GM10248 (cell line): ENCODE measurements at regions not wholly inside any gene's neighbourhood (a gene's known extent, or its start where the extent isn't known, plus 50 kb on each side); places are given as distances from the start of the nearest gene placed in this dataset.

Source experiments
- CTCF ChIA-PET: fragments of 300-600 bp; sonication (Branson Sonifier 250); formaldehyde crosslinking; extraction: SDS; loops from one replicate; lab custom pipeline; 2021; ENCODE audit warnings: antibody characterized with exemption; lab: Yijun Ruan, JAX
- POLR2A ChIA-PET: fragments of 350-650 bp; sonication (Branson Sonifier 250); formaldehyde crosslinking; extraction: SDS; loops from one replicate; lab custom pipeline; 2020; ENCODE audit warnings: antibody characterized with exemption; lab: Yijun Ruan, JAX
- DNase-seq: peaks from one replicate; pipeline ENCODE4 v3.0.0; 2012; ENCODE audit errors: extremely low spot score
- TF ChIP-seq, protein P1 (sequence below): IDR thresholded peaks from 2 replicates; pipeline ENCODE4 v1.5.1; 2012; ENCODE audit warnings: mild to moderate bottlenecking, low read depth; ENCODE audit errors: extremely low read depth, missing control alignments, control extremely low read depth

- DNase-seq: no peak
- ChIA-PET POLR2A (interaction anchor here (0.9 kb wide), 1 partner anchor 20 kb away, joined by 4 read pairs; no protein-coding TSS in a partner anchor), CTCF (interaction anchor here (1.0 to 5.0 kb wide), 6 partner anchors 12 to 269 kb away, joined by 3 to 31 read pairs (median 3); no protein-coding TSS in a partner anchor)
- TF ChIP-seq, protein P1, sequence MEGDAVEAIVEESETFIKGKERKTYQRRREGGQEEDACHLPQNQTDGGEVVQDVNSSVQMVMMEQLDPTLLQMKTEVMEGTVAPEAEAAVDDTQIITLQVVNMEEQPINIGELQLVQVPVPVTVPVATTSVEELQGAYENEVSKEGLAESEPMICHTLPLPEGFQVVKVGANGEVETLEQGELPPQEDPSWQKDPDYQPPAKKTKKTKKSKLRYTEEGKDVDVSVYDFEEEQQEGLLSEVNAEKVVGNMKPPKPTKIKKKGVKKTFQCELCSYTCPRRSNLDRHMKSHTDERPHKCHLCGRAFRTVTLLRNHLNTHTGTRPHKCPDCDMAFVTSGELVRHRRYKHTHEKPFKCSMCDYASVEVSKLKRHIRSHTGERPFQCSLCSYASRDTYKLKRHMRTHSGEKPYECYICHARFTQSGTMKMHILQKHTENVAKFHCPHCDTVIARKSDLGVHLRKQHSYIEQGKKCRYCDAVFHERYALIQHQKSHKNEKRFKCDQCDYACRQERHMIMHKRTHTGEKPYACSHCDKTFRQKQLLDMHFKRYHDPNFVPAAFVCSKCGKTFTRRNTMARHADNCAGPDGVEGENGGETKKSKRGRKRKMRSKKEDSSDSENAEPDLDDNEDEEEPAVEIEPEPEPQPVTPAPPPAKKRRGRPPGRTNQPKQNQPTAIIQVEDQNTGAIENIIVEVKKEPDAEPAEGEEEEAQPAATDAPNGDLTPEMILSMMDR: no peak
Observed at GRCh38 chr4:184533908-184534307, 59.6 kb upstream of the IRF2 start.

DNA sequence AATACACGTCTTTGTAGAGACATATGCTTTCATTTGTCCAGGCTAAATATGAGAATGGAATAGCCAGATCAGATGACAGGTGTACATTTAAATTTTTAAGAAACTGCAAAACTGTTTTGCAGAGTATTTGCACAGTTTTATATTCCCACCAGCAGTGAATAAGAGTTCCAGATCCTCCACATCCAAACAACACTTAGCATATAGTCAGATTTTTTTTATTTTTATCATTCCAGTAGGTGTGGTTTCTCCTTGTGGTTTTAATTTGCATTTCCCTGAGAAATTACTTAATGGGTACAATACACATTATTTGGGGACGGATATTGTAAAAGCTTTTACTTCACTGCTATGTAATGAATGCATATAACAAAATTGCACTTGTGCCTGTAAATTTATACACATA lies 56.7 kb upstream of the IRF2 start:
- TF ChIP-seq, protein P1: no peak
- ChIA-PET POLR2A (no interaction called here), CTCF (interaction anchor here (0.7 to 2.0 kb wide), 3 partner anchors 12 to 267 kb away, joined by 3 to 8 read pairs (median 5); no protein-coding TSS in a partner anchor)
- no peak for DNase-seq

DNA sequence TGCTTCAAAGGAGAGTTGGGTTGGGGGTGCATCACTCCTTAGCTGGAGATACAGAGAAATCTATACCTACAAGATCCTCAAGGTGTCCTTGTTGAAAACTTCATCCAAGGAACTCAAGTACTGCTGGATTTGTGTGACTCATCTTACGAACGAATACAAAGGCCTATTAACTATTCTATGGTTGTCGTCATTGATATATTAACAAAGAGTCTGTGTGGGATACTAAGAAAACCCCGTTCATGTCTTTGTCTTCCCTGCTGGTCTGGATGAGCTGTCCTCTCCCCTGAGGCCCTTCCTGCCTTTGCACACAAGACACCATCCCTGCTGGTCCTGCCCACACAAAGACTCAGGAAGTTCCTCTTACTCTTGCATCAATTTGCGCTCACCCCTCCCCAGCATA lies 54.9 kb upstream of the IRF2 start:
- TF ChIP-seq, protein P1: no peak
- ChIA-PET POLR2A (no interaction called here), CTCF (interaction anchor here (0.7 to 1.1 kb wide), 2 partner anchors 11 to 15 kb away, joined by 3 to 5 read pairs; no protein-coding TSS in a partner anchor)
- DNase-seq: no peak

DNA sequence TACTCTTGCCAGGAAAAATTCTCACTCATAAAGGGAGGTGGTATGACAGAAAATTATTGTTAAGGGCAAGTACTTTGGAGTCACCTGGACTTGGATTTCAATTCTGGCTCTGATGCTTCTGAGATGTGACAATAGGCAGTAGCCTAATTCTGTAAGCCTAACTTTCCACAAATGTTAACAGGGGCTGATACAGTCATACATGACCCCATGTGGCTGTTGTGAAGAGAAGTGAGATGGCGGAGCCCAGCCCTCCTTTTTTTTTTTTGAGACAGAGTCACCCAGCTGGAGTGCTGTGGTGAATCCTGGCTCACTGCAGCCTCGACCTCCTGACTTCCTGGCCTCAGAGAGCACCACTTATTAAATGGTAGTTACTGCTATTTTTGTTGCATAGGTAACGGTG lies 54.4 kb upstream of the IRF2 start:
- TF ChIP-seq, protein P1: no peak
- ChIA-PET CTCF (interaction anchor here (1.1 kb wide), 1 partner anchor 15 kb away, joined by 5 read pairs; no protein-coding TSS in a partner anchor), POLR2A (no interaction called here)
- no peak for DNase-seq

- CTCF ChIA-PET: interaction anchor here (1.1 to 2.4 kb wide), 3 partner anchors 14 to 264 kb away, joined by 3 to 15 read pairs (median 8); no protein-coding TSS in a partner anchor
- POLR2A ChIA-PET: no interaction called here
- TF ChIP-seq, protein P1: no peak
- DNase-seq: no peak
Observed at GRCh38 chr4:184528051-184528450, 53.7 kb upstream of the IRF2 start.

GRCh38 chr4:184526228-184526627 lies 51.9 kb upstream of the IRF2 start:
- no peak for DNase-seq
- CTCF ChIA-PET: interaction anchor here (0.7 to 3.1 kb wide), 4 partner anchors 10 to 262 kb away, joined by 3 to 15 read pairs (median 10); no protein-coding TSS in a partner anchor
- POLR2A ChIA-PET: no interaction called here

More at GRCh38 chr4:184526228-184526627, 51.9 kb upstream of the IRF2 start:
- TF ChIP-seq, protein P1: no peak
